HepG2 (cell line): ENCODE measurements at regions not wholly inside any gene's neighbourhood (a gene's known extent, or its start where the extent isn't known, plus 50 kb on each side); places are given as distances from the start of the nearest gene placed in this dataset.
A peak's percentile ranks its signal among the peaks of the same experiment; 100 is the strongest.

Experiments used
- ATAC-seq: fragments of 200-7000 bp; cut with Tn5 transposase; 3 replicates; pipeline ENCODE4 v1.9.1; 2020; ENCODE audit warnings: mild to moderate bottlenecking, moderate library complexity
- BruUV-seq: library from RNA; stranded (reverse); fragments of 400-500 nt; replicated peaks from 2 replicates; lab custom pipeline; 2021; lab: Mats Ljungman, UMichigan
- CTCF ChIA-PET: fragments of 300-600 bp; formaldehyde crosslinking; extraction: SDS; loops from one replicate; lab custom pipeline; 2021; ENCODE audit warnings: low total read pairs, inconsistent platforms, low intra/inter-chr PET ratio; lab: Yijun Ruan, JAX
- POLR2A ChIA-PET: fragments of 350-600 bp; sonication (Branson Sonifier 250); formaldehyde crosslinking; loops from one replicate; lab custom pipeline; 2020; ENCODE audit warnings: antibody characterized with exemption, inconsistent platforms; lab: Yijun Ruan, JAX
- DNase-seq: peaks from one replicate; pipeline ENCODE4 v3.0.0-alpha.2; 2015; ENCODE audit warnings: low spot score
- FAIRE-seq: peaks from 3 replicates; lab custom pipeline; 2011; peaks lifted over from hg19 to GRCh38; lab: Jason Lieb, UNC
- H2AFZ ChIP-seq: one replicate; pipeline ENCODE4 v1.6.1; 2011; ENCODE audit warnings: low read length, inconsistent platforms
- H3K27ac ChIP-seq: fragments of 300-600 bp; 3 replicates; pipeline ENCODE4 v1.8.0; 2011; ENCODE audit warnings: mixed run types, mild to moderate bottlenecking, mixed read lengths, low read length, inconsistent platforms; ENCODE audit not compliant: insufficient read depth; ENCODE audit errors: extremely low read length
- H3K27me3 ChIP-seq, 2 experiments: fragments of 200-600 bp in 1 of 2; 2 replicates in 1 of 2; 3 replicates in 1 of 2; pipeline versions ENCODE4 v1.6.0 to v1.8.0; 2011; ENCODE audit warnings: low read length in 2 of 2, mild to moderate bottlenecking in 2 of 2, moderate library complexity in 2 of 2, inconsistent platforms in 1 of 2; ENCODE audit not compliant: insufficient read depth in 2 of 2, control insufficient read depth in 1 of 2
- H3K36me3 ChIP-seq, 2 experiments: fragments of 200-600 bp in 1 of 2; replicated peaks in 1 of 2; 2 replicates in 1 of 2; 3 replicates in 1 of 2; pipeline versions ENCODE4 v1.5.1 to v1.8.0; 2011; ENCODE audit warnings: low read length in 2 of 2, inconsistent platforms in 1 of 2; ENCODE audit not compliant: insufficient read depth in 2 of 2, control insufficient read depth in 1 of 2
- H3K4me1 ChIP-seq: 2 replicates; pipeline ENCODE4 v1.5.1; 2012; ENCODE audit warnings: low read length, inconsistent platforms; ENCODE audit not compliant: insufficient read depth
- H3K4me2 ChIP-seq: 2 replicates; pipeline ENCODE4 v1.6.0; 2011; ENCODE audit warnings: low read depth, low read length, inconsistent platforms
- H3K4me3 ChIP-seq, 3 experiments: fragments of 200-600 bp in 1 of 3; sonication (generic), shearing (Covaris generic) in 1 of 3; replicated peaks in 1 of 3; 2 replicates each; pipeline ENCODE4 v1.5.1; 2011 to 2016; ENCODE audit warnings: low read length in 3 of 3, inconsistent platforms in 2 of 3, low read depth in 2 of 3, mild to moderate bottlenecking in 2 of 3, control low read depth in 1 of 3, mixed read lengths in 1 of 3; ENCODE audit not compliant: insufficient read depth in 1 of 3
- H3K79me2 ChIP-seq: one replicate; pipeline ENCODE4 v1.6.1; 2011; ENCODE audit warnings: low read length, inconsistent platforms; ENCODE audit not compliant: insufficient read depth
- H3K9ac ChIP-seq: 2 replicates; pipeline ENCODE4 v1.6.0; 2011; ENCODE audit warnings: mild to moderate bottlenecking, low read depth, low read length, inconsistent platforms; ENCODE audit not compliant: insufficient read depth
- H3K9me3 ChIP-seq: 2 replicates; pipeline ENCODE4 v1.5.1; 2012; ENCODE audit warnings: mild to moderate bottlenecking, low read length
- H4K20me1 ChIP-seq: 2 replicates; pipeline ENCODE4 v1.6.0; 2011; ENCODE audit warnings: inconsistent platforms, mild to moderate bottlenecking, low read length, moderate library complexity; ENCODE audit not compliant: insufficient read depth
- ATF7 ChIP-seq, 2 experiments: fragments of 450-650 bp in 1 of 2; sonication (generic) in 1 of 2; formaldehyde crosslinking in 1 of 2; IDR thresholded peaks; 2 replicates each; pipeline versions ENCODE4 v1.4.0 to v1.6.1; 2016 to 2020; ENCODE audit warnings: antibody characterized with exemption in 1 of 2, mild to moderate bottlenecking in 1 of 2, missing genetic modification reagents in 1 of 2
- CTCF ChIP-seq: sonication (generic); formaldehyde crosslinking; IDR thresholded peaks from 2 replicates; pipeline ENCODE4 v1.5.0; 2020; ENCODE audit warnings: mild to moderate bottlenecking, missing genetic modification reagents, moderate library complexity
- DDIT3 ChIP-seq: sonication (generic); formaldehyde crosslinking; IDR thresholded peaks from 2 replicates; pipeline ENCODE4 v1.4.0; 2020; ENCODE audit warnings: mild to moderate bottlenecking, missing genetic modification reagents
- FOXC1 ChIP-seq: sonication (generic); formaldehyde crosslinking; IDR thresholded peaks from 2 replicates; pipeline ENCODE4 v1.8.0; 2022; ENCODE audit warnings: mild to moderate bottlenecking, missing genetic modification reagents, borderline replicate concordance
- KLF12 ChIP-seq: sonication (generic); formaldehyde crosslinking; IDR thresholded peaks from 2 replicates; pipeline ENCODE4 v1.4.0; 2020; ENCODE audit warnings: missing genetic modification reagents, borderline replicate concordance
- REPIN1 ChIP-seq: sonication (generic); formaldehyde crosslinking; IDR thresholded peaks from 2 replicates; pipeline ENCODE4 v1.8.0; 2022; ENCODE audit warnings: missing genetic modification reagents, low read depth, mild to moderate bottlenecking, borderline replicate concordance
- SMC3 ChIP-seq: IDR thresholded peaks from 2 replicates; pipeline ENCODE4 v1.6.1; 2011; ENCODE audit warnings: low read length, improper control_type of control experiment
- STAG1 ChIP-seq: sonication (generic); formaldehyde crosslinking; IDR thresholded peaks from 2 replicates; pipeline ENCODE4 v1.4.0; 2020; ENCODE audit warnings: missing genetic modification reagents
- ZBTB7B ChIP-seq: sonication (generic); formaldehyde crosslinking; IDR thresholded peaks from 2 replicates; pipeline ENCODE4 v1.4.0; 2020; ENCODE audit warnings: missing genetic modification reagents
- ZFP91 ChIP-seq: sonication (generic); formaldehyde crosslinking; IDR thresholded peaks from 2 replicates; pipeline ENCODE4 v1.9.0; 2022; ENCODE audit warnings: missing genetic modification reagents, mild to moderate bottlenecking, borderline replicate concordance
- ZMYM4 ChIP-seq: sonication (generic); formaldehyde crosslinking; IDR thresholded peaks from 2 replicates; pipeline ENCODE4 v1.8.1; 2023; ENCODE audit warnings: mild to moderate bottlenecking, missing genetic modification reagents
- ZNF17 ChIP-seq: sonication (generic); formaldehyde crosslinking; IDR thresholded peaks from 2 replicates; pipeline ENCODE4 v1.5.0; 2020; ENCODE audit warnings: mild to moderate bottlenecking, missing genetic modification reagents
- ZNF567 ChIP-seq: sonication (generic); formaldehyde crosslinking; IDR thresholded peaks from 2 replicates; pipeline ENCODE4 v1.8.1; 2023; ENCODE audit warnings: mild to moderate bottlenecking, missing genetic modification reagents, borderline replicate concordance
- ZXDC ChIP-seq: sonication (generic); formaldehyde crosslinking; IDR thresholded peaks from 2 replicates; pipeline ENCODE4 v1.5.0; 2020; ENCODE audit warnings: mild to moderate bottlenecking, missing genetic modification reagents
- WGBS: methylation state at CpG from one replicate; pipeline ENCODE4 v1.1.6; 2017; ENCODE audit warnings: low lambda C conversion rate; 5-methylcytosine and 5-hydroxymethylcytosine counted together
- in situ Hi-C: cut with HindIII; loops from 2 replicates; pipeline ENCODE4 v1.10.0; 2017; ENCODE audit warnings: low pct_unique_long_range_greater_than_20kb; ENCODE audit not compliant: extremely low pct_ligation_motif_present
- intact Hi-C: fragments of 100-400 bp; cut with micrococcal nuclease; formaldehyde crosslinking; loops from one replicate; pipeline ENCODE4 v1.10.0; 2022; ENCODE audit not compliant: unreplicated experiment

GRCh38 chr6:100116411-100117194 lies 122.6 kb upstream of the MCHR2 start:
- H3K27me3 ChIP-seq: no peaks in the 10 kb centered on the region; a peak in 1 of 5 replicates
- no peaks in the 10 kb centered on the region for H3K79me2 ChIP-seq
- H3K27ac ChIP-seq: no peak overlapping the region
- POLR2A ChIA-PET: interaction anchor here (0.9 kb wide), 1 partner anchor 366 kb away, joined by 3 read pairs; no protein-coding TSS in a partner anchor
- intact Hi-C loops: loop anchor here (1.0 to 10.0 kb wide), 5 partner anchors 218 to 604 kb away; no protein-coding TSS in a partner anchor
- no peak overlapping the region for H3K4me3 ChIP-seq
- H4K20me1 ChIP-seq: no peaks in the 10 kb centered on the region
- CTCF ChIA-PET: interaction anchor here (1.4 to 1.5 kb wide), 2 partner anchors 363 to 603 kb away, joined by 3 to 13 read pairs; no protein-coding TSS in a partner anchor
- no peak overlapping the region for H2AFZ ChIP-seq
- no TSS peak for BruUV-seq
- no peaks in the 10 kb centered on the region for H3K9me3 ChIP-seq
- H3K4me1 ChIP-seq: no peaks in the 10 kb centered on the region
- no peak overlapping the region for H3K9ac ChIP-seq
- H3K4me2 ChIP-seq: no peak overlapping the region
- no peaks in the 10 kb centered on the region for H3K36me3 ChIP-seq
- DNase-seq (peak; percentile 43), ATAC-seq (peak; percentile 89), FAIRE-seq (peak; percentile 54)
- in situ Hi-C loops: loop anchor here (5.0 to 10.0 kb wide), 2 partner anchors 361 to 548 kb away; no protein-coding TSS in a partner anchor
- WGBS: 2% methylated on average over 4 of the region's 4 CpGs
- 0 out of 2 replicates have a peak, but pooled peaks have one; percentile 32 for TF ChIP-seq ATF7 (IDR thresholded peaks at IDR 0.05)
- TF ChIP-seq ATF7 (CRISPR knock-in tag; IDR thresholded peaks at IDR 0.05): no peak
- TF ChIP-seq ZXDC: no peak
- peak; percentile 70 for TF ChIP-seq SMC3
- no peak for TF ChIP-seq KLF12 (CRISPR knock-in tag)
- peak; percentile 72 for TF ChIP-seq STAG1
- peak; percentile 63 for TF ChIP-seq CTCF (CRISPR knock-in tag)
- TF ChIP-seq ZMYM4: no peak
- no peak for TF ChIP-seq ZBTB7B (CRISPR knock-in tag)
- no peak for TF ChIP-seq ZFP91 (CRISPR knock-in tag)
- TF ChIP-seq ZNF567: no peak
- no peak for TF ChIP-seq ZNF17 (CRISPR knock-in tag)
- no peak for TF ChIP-seq FOXC1
- no peak for TF ChIP-seq DDIT3 (CRISPR knock-in tag)
- TF ChIP-seq REPIN1 (CRISPR knock-in tag): no peak
